HG02571 (cell line): ENCODE measurements at regions not wholly inside any gene's neighbourhood (a gene's known extent, or its start where the extent isn't known, plus 50 kb on each side); places are given as distances from the start of the nearest gene placed in this dataset.
"Not testable (repeated sequence)": the region's sequence is repeated elsewhere in the genome, so short reads cannot be mapped to it uniquely, and the experiment has no call there.

Source experiments
- ATAC-seq: cut with Tn5 transposase; IDR thresholded peaks from one replicate; pipeline ENCODE4 v1.9.1; 2021; ENCODE audit warnings: mild to moderate bottlenecking, moderate library complexity; ENCODE audit not compliant: unreplicated experiment

DNA sequence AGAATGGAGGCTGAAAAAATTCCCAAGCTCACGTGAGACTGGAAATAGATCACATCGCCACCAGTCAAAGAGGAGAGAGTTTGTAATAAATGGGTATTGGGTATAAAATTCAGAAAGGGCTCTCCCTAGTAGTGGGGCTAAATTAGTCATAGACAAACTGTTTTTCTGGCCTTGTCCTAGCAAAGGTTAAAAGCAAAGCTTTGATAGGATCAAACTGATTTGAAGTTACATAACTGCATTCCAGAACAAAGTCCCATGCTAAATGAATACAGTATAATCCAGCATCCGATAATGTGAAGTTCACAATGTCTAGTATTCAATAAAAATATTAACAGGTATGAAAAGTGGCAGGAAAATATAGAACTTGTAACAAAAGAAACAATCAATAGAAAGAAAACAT lies 149.8 kb upstream of the ATXN1 start:
- ATAC-seq = no peak

DNA sequence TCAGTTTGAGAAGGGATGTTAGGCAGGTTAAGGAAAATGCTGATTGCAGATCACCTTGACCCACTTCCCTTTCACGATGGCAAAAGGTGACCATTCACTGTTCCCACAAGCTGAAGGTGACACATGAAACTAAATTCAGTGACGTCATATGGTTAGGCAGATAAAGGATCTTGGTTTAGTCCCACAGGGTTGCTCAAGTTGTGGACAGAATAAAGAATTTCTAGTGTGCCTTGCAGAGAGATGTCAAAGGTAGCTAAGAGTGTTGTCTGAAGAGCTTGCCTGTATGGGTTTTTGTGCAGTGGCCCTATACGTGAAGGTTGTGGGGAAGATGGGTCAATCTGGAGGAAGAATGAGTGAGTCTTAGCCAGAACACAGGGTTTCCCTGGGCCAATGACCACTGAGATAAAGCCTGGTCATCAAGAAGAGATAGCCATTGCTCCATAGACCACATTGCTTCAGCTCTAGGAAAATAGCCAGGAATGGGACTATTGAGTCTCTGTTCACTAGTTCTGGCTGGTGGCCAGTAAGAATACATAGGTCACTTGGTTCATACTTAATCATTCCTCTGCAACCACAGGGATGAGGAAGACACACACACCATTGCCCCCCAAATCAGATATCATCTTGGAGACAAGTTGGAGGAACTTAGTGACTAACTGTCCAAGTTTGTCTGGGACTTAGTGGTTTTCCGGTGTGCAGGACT lies 148.5 kb upstream of the ATXN1 start:
- ATAC-seq = no peak

DNA sequence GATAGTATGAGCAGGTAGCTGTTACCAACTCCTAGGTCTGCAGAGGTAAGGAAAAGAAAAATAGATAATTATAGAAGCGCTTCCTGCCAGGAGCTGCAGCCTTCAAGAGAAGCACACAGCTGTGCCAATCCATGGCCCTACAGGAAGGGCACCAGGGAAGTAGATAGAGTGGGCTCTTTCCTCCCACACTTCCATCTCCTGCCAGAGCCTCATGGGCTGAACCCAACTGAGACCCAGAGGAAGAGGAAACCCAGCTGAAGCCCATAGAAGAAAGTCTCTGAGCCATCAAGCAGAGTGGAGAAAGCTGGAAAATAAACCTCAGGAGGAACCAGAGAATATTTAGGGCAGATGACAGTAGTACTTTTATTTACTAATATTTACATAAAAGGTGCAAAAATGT lies 146.7 kb upstream of the ATXN1 start:
- no peak for ATAC-seq

DNA sequence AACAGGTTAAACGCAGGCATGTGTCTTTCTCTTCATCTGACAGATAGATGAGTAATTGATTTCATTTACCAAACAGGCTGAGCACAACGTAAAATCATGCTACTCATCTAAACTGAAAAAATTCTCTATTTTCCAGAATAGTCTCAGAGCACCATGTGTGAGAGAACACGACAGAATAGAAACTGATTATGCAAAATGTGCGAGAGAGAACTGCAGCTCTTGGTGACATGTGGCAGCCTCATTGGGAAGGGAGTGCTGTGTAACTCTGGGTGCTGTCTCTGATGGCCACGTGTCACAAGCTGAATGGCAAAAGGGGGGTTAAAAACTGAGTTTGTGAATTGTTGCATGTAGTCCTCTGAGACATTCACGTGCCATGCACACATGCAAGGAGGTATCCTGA lies 143.7 kb upstream of the ATXN1 start:
- no peak for ATAC-seq

DNA sequence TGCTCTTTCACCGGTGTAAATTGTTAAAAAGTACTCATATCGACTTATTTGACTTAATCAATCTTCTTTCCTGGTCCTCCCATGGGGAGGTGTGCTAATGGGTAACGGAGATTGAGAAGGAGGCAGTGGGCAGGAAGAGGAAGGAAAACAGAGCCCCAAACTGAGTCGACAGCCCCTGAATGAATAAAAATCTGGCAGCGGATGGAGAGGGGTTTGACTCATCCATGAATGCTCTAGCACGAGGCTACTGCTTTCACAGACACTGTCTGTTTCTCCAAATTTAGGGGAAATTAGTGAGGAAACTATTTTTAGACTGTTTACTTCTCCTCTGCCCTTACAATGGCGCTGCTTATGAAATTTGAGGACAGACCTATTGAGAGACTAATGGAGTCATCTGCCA lies 142.2 kb upstream of the ATXN1 start:
- ATAC-seq = no peak

DNA sequence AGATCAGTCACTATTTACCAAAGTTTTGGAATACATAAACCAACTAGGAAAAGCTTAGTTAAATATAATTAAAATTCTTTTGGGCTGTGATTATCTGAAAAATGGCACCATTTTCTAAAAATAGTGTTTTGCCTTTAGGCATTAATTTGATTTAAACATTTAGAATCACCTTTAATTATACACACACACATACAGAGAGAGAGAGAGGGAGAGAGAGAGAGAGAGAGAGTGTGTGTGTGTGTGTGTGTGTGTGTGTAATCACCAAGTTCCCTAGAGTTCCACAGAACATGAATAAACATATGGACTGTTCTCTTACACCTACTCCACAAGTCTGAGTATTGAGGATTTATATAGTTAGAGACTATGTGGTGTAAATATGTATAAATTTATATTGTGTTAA lies 141.2 kb upstream of the ATXN1 start:
- no peak for ATAC-seq

DNA sequence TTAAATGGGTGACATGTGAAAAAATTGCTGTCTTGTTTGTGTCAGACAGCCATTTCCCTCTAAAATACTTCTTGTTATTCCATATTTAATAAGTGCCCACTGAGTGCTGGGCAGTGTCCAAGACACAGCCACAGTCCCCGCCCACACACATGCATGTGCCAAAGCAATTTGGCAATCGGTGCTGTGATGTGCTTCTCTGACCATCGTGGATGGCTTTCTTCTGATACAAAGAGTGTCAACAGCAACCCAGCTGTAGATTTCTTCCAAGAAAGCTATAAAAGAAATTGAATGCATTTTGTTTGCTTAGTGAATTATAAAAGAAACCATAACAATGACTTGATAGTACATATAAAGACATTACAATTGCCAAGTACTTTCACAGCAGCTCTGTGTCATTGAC lies 140.5 kb upstream of the ATXN1 start:
- ATAC-seq = no peak

DNA sequence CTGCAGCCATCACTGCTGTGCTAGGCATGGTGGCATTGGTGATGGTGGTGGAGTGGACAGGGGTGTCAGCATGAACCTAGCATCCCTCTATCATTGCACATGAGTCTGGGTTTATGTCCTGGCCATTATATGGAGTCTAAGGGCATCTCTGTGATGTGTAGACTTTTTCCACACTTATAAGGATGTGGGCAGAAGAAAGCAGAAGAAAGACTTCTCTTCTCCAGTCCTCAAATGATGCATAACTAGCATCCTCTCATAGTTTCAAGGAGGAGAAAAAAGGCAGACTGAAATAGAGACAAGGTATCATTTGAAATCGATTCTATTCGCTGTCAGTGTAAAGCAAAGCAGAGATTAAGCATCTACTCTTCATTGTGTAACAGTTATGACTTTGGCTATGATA lies 140.0 kb upstream of the ATXN1 start:
- no peak for ATAC-seq

DNA sequence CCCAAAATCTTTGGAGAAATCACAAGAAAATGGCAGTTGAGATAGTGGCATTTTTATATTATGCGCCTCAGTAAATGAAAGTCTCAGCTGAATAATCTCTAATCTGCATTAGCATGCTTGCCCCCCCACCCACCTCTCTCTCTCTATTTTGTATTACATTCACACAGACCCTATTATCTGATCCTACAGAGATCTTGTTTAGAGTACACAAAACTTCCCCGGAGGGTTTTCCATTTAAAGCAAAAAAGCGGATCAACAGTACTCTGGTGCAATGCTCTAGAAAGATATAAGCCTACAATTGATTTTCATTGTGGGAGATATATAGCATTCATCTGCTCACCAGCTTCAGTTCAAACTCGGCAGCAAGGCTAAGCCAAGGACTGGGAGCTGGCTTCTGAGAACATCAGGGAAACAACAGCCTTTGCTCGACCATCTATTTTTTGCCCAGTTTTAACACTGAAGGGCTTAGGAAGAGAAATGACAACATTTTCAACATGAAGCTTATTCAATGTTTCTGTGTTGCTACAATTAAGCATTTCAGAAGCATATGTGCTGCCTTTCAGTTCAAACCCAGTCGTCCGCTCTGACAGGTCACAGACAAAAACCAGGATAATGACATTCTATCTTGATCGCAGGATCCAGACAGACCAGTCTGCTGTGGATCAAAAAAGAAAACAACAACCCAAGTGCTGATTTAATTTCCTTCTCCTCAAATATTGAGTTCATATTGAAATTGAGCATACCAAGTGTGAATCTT lies 137.6 kb upstream of the ATXN1 start:
- ATAC-seq = no peak

DNA sequence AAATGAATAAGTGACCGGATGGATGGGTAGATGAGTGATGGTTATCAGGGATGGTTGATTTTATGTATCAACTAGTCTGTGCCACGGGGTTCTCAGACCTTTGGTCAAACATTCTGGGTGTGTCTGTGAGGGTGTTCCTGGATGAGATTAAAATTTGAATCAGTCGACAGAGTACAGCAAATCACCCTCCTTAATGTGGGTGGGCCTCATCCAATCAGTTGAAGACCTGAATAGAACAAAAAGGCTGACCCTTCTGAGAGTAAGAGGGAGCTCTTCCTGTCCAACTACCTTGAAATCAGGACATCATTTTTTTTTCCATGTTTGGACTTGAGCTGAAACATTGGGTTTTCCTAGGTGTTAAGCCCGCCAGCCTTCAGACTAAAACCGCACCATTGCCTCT lies 136.4 kb upstream of the ATXN1 start:
- ATAC-seq = no peak

DNA sequence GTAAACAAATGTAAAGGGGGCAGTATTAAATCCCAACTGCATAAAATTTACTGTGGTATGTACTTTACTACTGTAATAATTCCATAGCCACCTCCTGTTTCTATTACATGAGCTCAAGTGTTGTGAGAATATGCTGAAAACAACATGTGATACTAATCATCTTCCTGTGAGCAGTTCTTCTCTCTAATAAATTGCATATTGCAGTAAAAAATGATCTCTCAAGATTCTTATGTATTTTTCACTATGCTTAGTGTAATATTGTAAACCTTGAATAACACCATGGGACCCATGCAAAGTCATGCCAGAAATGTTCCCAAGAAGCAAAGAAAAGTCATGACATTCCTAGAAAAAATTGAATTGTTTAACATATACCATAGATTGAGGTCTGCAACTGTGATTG lies 133.0 kb upstream of the ATXN1 start:
- ATAC-seq = no peak

DNA sequence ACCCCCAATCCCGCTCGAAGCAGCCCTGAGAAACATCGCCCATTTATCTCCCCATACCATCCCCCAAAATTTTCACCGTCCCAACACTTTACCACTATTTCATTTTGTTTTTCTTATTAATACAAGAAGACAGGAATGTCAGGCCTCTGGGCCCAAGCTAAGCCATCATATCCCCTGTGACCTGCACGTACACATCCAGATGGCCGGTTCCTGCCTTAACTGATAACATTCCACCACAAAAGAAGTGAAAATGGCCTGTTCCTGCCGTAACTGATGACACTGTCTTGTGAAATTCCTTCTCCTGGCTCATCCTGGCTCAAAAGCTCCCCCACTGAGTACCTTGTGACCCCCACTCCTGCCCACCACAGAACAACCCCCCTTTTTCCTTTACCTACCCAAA lies 129.8 kb upstream of the ATXN1 start:
- ATAC-seq = not testable (repeated sequence)

DNA sequence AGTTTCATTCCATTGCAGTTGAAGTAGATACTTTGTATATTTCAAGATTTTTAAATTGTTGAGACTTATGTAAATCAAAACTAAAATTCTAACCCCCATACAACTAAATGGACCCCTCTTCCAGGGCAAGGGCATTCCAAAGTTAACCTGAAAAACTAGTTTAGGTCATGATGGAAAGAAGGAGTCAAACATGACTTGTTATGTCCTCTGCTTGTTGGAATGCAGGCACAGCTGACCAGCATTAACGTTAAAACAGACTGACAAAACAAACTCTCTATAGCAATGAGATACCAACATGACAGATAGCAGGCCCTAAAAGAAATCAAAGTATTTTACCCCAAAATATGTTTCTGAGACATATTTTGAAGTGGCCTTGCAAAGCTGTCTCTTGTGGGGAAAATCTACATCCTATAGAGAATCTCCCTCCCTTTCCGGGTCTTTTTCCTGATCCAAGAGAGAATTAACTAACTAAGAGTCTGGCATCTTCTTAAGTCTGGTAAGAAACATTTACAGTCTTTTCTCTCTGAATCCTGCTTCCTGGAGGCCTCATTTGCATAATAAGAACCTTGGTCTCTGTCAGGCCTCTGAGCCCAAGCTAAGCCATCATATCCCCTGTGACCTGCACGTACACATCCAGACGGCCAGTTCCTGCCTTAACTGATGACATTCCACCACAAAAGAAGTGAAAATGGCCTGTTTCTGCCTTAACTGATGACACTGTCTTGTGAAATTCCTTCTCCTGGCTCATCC lies 124.3 kb upstream of the ATXN1 start:
- ATAC-seq = no peak

DNA sequence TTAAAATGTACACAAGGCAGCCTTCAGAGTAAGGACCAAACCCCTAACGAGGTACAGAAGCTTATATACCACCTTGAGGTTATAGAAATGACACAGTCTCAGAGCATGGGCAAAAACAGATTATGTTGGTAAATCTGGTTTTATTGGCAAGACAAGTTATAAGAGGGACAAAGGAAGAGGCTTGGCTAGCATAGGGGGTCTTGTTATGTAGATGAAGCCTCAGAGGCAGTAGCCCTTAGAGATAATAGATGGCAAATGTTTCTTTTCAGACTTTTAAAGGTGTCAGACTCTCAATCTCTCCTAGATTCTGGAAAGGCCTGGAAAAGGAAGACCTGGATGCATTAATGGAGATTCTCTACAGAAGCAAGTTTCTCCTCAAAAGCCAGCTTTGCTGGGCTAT lies 123.3 kb upstream of the ATXN1 start:
- no peak for ATAC-seq

DNA sequence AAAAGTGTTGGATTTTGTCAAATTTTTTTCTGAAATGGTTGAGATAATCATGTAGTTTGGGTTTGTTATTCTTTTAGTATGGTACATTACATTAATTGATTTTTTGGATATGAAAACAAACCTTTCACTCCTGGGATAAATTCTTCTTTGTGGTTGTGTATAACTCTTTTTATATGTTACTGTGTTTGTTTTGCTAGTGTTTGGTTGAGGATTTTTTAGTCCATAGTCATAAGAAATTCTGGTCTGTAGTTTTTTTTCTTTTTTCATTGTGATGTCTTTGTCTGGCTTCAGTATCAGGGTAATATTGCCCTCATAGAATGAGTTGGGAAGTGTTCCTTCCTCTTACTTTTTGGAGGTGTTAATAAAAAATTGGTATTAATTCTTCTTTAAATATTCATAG lies 122.2 kb upstream of the ATXN1 start:
- no peak for ATAC-seq

DNA sequence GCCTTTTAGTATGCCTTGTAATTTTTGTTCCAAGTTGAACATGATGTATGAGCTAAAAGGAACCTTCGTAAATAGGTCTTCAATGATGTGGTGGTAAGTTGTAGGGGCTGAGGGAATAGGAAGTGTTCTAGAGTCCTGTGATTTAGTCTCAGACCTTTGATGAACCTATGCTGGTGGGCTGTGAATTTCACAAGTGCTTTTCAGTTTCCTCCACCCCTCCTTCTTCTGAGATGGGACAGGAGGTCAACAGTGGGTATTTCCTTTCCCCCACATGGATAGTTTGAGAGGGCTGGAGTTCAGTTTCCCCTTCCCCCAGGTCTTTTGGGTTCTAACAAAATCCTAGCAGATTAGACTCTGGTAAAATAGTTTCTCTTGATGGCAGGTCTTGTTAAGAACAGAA lies 121.0 kb upstream of the ATXN1 start:
- ATAC-seq = no peak

DNA sequence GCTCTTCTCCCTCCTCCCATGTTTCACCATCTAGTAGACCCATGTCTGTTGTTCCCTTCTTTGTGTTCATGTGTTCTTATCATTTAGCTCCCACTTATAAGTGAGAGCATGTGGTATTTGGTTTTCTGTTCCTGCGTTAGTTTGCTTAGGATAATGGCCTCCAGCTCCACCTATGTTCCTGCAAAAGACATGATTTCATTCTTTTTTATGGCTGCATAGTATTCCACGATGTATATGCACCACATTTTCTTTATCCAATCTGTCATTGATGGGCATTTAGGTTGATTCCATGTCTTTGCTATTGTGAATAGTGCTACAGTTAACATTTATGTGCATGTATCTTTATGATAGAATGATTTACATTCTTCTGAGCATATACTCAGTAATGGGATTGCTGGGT lies 115.6 kb upstream of the ATXN1 start:
- ATAC-seq = not testable (repeated sequence)

DNA sequence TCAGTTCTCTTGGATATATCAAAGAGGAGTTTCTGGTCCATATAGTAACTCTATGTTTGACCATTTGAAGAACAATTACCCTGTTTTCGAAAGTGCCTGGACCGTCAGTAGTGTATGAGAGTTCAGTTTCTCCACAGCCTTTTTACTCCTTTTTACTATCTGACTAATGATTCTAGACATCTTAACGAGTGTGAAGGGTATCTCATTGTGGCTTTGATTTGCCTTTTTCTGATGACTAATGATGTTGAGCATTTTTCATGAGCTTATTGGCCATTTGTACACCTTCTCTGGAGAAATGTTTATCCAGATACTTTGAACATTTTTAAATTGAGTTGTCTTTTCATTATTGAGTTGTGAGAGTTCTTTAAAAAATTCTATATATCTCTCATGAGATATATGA lies 114.9 kb upstream of the ATXN1 start:
- no peak for ATAC-seq

DNA sequence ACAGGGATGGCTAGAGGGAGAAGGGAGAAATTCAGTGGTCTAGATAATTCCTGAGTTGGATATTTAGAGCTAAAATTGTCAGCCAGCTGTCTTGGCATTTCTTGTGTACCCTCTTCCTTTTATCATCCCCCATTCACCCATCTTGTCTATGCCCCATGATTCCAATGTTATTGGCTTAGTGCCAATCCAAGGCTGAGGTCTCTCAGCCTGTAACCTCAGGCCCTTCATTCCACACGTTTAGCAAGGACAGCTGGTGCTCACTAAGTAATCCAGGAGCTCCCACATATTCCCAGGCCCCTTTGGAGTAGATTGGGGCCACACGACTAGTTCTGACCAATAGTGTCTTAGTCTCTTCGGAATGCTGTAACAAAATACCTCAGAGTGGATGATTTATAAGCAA lies 112.4 kb upstream of the ATXN1 start:
- ATAC-seq = no peak

DNA sequence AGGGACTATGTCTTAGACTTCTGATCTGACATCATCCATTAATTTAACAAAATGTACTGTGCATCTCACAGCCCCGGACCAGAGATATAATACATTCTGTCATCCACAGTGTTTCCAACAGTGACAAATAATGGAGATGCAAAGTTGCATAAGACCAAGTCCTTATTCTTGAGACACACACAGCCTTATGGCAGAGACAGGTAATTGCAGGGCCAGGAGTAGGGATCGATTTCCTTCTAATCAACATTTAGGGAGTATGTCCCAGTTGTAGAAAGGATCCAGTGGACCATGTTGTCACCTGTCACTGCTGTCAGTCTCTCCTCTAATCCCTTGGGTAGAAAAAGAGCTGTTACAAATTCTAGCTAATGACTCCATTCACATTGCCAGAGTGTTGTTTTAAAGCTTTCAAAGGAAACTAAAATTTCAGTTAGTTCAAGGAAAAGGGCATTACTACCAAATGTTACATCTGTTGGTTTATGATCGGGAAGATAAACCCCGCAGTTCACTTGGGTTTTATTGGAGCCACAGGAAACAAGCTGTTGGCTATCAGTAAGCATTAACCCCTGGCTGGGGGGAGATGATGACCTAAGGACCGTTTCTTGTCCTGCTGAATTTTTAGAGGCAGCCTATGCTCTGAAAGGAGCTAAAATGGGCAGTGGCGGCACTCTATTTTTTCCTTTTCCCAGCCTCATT lies 111.4 kb upstream of the ATXN1 start:
- ATAC-seq = no peak

DNA sequence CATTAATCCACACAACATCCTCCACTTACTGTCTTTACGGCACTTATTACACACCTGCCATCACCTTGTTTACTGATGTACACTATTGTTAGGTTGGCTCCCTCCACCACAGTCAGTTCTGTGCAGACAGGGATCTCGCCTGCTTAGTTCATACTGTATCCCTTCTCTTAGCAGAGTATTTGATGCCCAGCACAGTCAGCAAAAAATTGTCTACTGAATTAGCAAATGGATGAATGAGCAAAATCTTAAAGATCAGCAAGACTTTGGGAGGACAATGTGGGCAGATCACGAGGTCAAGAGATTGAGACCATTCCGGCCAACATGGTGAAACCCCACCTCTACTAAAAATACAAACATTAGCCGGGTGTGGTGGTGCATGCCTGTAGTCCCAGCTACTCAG lies 109.8 kb upstream of the ATXN1 start:
- ATAC-seq = no peak
